Left ventricle myocardium inferior (tissue), 1 donor: ENCODE measurements at regions not wholly inside any gene's neighbourhood (a gene's known extent, or its start where the extent isn't known, plus 50 kb on each side); places are given as distances from the start of the nearest gene placed in this dataset.

Experiments used
- DNase-seq: peaks from one replicate; pipeline ENCODE4 v3.0.0-alpha.2; 2020
- H3K27ac ChIP-seq: fragments of 200-600 bp; replicated peaks from 2 replicates; pipeline ENCODE4 v1.8.0; 2021
- H3K27me3 ChIP-seq: fragments of 200-600 bp; 2 replicates; pipeline ENCODE4 v1.8.0; 2021; ENCODE audit warnings: low read depth
- H3K36me3 ChIP-seq: fragments of 200-600 bp; 2 replicates; pipeline ENCODE4 v1.8.0; 2021
- H3K4me1 ChIP-seq: fragments of 200-600 bp; 2 replicates; pipeline ENCODE4 v1.8.0; 2021
- H3K4me3 ChIP-seq: fragments of 200-600 bp; 2 replicates; pipeline ENCODE4 v1.8.0; 2021; ENCODE audit warnings: mild to moderate bottlenecking, moderate library complexity
- H3K9me3 ChIP-seq: fragments of 200-600 bp; replicated peaks from 2 replicates; pipeline ENCODE4 v1.8.0; 2021
- CTCF ChIP-seq: fragments of 200-600 bp; IDR thresholded peaks from 2 replicates; pipeline ENCODE4 v1.8.0; 2021; ENCODE audit warnings: antibody characterized with exemption, mild to moderate bottlenecking, borderline replicate concordance
- intact Hi-C: fragments of 100-400 bp; cut with micrococcal nuclease; formaldehyde crosslinking; loops from one replicate; pipeline ENCODE4 v1.11.0; 2022
- donor health status: DM: no; HTN: yes; CAD: no; lungs with severe emphysema.

GRCh38 chr4:144868309-144868708 is 222.4 kb downstream of the HHIP start:
- intact Hi-C loops: no loop called here
- Histone ChIP-seq H3K9me3 (peaks cover 20% of the 10 kb centered on the region), H3K27me3 (no peaks in the 10 kb centered on the region), H3K36me3 (no peaks in the 10 kb centered on the region), H3K4me1 (no peaks in the 10 kb centered on the region), H3K4me3 (no peak overlapping the region), H3K27ac (no peak overlapping the region)
- TF ChIP-seq CTCF: no peak
- DNase-seq: no peak

- intact Hi-C loops: no loop called here
- Histone ChIP-seq H3K4me3 (no peak overlapping the region), H3K27ac (no peak overlapping the region), H3K27me3 (no peaks in the 10 kb centered on the region), H3K36me3 (no peaks in the 10 kb centered on the region), H3K9me3 (no peaks in the 10 kb centered on the region), H3K4me1 (no peaks in the 10 kb centered on the region)
- DNase-seq: no peak
- no peak for TF ChIP-seq CTCF
Observed at GRCh38 chr4:144872508-144873225, 225.3 kb downstream of the ANAPC10 start.

GRCh38 chr4:144873226-144873990 is 224.6 kb downstream of the ANAPC10 start:
- Histone ChIP-seq H3K9me3 (no peaks in the 10 kb centered on the region), H3K4me1 (no peaks in the 10 kb centered on the region), H3K27me3 (no peaks in the 10 kb centered on the region), H3K36me3 (no peaks in the 10 kb centered on the region), H3K4me3 (no peak overlapping the region), H3K27ac (no peak overlapping the region)
- TF ChIP-seq CTCF: no peak
- DNase-seq: no peak
- intact Hi-C loops: no loop called here

GRCh38 chr4:144894573-144894972 is 203.4 kb downstream of the ANAPC10 start:
- no peak for DNase-seq
- intact Hi-C loops: no loop called here
- Histone ChIP-seq H3K27ac (no peak overlapping the region), H3K4me1 (no peaks in the 10 kb centered on the region), H3K9me3 (no peaks in the 10 kb centered on the region), H3K4me3 (no peak overlapping the region), H3K36me3 (no peaks in the 10 kb centered on the region), H3K27me3 (no peaks in the 10 kb centered on the region)
- TF ChIP-seq CTCF: no peak

- no peak for DNase-seq
- no peak overlapping the region for H3K4me3 ChIP-seq
- no peaks in the 10 kb centered on the region for H3K27me3 ChIP-seq
- no peak for TF ChIP-seq CTCF
- no peaks in the 10 kb centered on the region for H3K9me3 ChIP-seq
- intact Hi-C loops: no loop called here
- H3K27ac ChIP-seq: no peak overlapping the region
- no peaks in the 10 kb centered on the region for H3K4me1 ChIP-seq
- no peaks in the 10 kb centered on the region for H3K36me3 ChIP-seq
Observed at GRCh38 chr4:144899393-144899792, 198.6 kb downstream of the ANAPC10 start.
